Parathyroid adenoma (tissue), 2 donors: ENCODE measurements at regions not wholly inside any gene's neighbourhood (a gene's known extent, or its start where the extent isn't known, plus 50 kb on each side); places are given as distances from the start of the nearest gene placed in this dataset.

Source experiments
- H2AFZ ChIP-seq: fragments of 300-600 bp; sonication (generic); one replicate; pipeline ENCODE4 v1.7.0; 2017; ENCODE audit warnings: antibody characterized with exemption, mild to moderate bottlenecking
- H3K27ac ChIP-seq: fragments of 300-600 bp; sonication (generic); one replicate; pipeline ENCODE4 v1.7.0; 2017
- H3K27me3 ChIP-seq: fragments of 300-600 bp; sonication (generic); one replicate; pipeline ENCODE4 v1.7.0; 2017; ENCODE audit warnings: low read length; ENCODE audit not compliant: control insufficient read depth, insufficient read depth
- H3K36me3 ChIP-seq: fragments of 300-600 bp; sonication (generic); one replicate; pipeline ENCODE4 v1.7.0; 2017; ENCODE audit warnings: low read length; ENCODE audit not compliant: control insufficient read depth, insufficient read depth
- H3K4me1 ChIP-seq: fragments of 300-600 bp; sonication (generic); one replicate; pipeline ENCODE4 v1.7.0; 2017; ENCODE audit warnings: control low read depth
- H3K4me2 ChIP-seq: fragments of 300-600 bp; sonication (generic); one replicate; pipeline ENCODE4 v1.7.0; 2017; ENCODE audit warnings: low read length
- H3K4me3 ChIP-seq: fragments of 300-600 bp; sonication (generic); one replicate; pipeline ENCODE4 v1.7.0; 2017; ENCODE audit warnings: low read depth, low read length
- H3K79me2 ChIP-seq: fragments of 300-600 bp; sonication (generic); one replicate; pipeline ENCODE4 v1.7.0; 2017; ENCODE audit warnings: control low read depth
- H3K9ac ChIP-seq: fragments of 300-600 bp; sonication (generic); one replicate; pipeline ENCODE4 v1.7.0; 2017; ENCODE audit warnings: mild to moderate bottlenecking
- H3K9me3 ChIP-seq: fragments of 300-600 bp; sonication (generic); one replicate; pipeline ENCODE4 v1.7.0; 2017; ENCODE audit warnings: low read length; ENCODE audit not compliant: control insufficient read depth
- TF ChIP-seq, protein P1 (sequence below): fragments of 300-600 bp; sonication (generic); IDR thresholded peaks from one replicate; pipeline ENCODE4 v1.7.0; 2017; ENCODE audit warnings: antibody characterized with exemption, mild to moderate bottlenecking
- donor health status: primary hyperparathyroidism.

GRCh38 chr18:22307528-22307927 lies 110.2 kb downstream of the CTAGE1 start:
- no peaks in the 10 kb centered on the region for H3K36me3 ChIP-seq
- H3K4me1 ChIP-seq, result no peaks in the 10 kb centered on the region
- H2AFZ ChIP-seq, result no peak overlapping the region
- no peaks in the 10 kb centered on the region for H3K27me3 ChIP-seq
- H3K9ac ChIP-seq, result no peak overlapping the region
- no peaks in the 10 kb centered on the region for H3K9me3 ChIP-seq
- no peak overlapping the region for H3K4me3 ChIP-seq
- no peaks in the 10 kb centered on the region for H3K79me2 ChIP-seq
- no peak overlapping the region for H3K27ac ChIP-seq
- TF ChIP-seq, protein P1, sequence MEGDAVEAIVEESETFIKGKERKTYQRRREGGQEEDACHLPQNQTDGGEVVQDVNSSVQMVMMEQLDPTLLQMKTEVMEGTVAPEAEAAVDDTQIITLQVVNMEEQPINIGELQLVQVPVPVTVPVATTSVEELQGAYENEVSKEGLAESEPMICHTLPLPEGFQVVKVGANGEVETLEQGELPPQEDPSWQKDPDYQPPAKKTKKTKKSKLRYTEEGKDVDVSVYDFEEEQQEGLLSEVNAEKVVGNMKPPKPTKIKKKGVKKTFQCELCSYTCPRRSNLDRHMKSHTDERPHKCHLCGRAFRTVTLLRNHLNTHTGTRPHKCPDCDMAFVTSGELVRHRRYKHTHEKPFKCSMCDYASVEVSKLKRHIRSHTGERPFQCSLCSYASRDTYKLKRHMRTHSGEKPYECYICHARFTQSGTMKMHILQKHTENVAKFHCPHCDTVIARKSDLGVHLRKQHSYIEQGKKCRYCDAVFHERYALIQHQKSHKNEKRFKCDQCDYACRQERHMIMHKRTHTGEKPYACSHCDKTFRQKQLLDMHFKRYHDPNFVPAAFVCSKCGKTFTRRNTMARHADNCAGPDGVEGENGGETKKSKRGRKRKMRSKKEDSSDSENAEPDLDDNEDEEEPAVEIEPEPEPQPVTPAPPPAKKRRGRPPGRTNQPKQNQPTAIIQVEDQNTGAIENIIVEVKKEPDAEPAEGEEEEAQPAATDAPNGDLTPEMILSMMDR, result no peak
- H3K4me2 ChIP-seq, result no peak overlapping the region

GRCh38 chr18:22303927-22304326 lies 113.8 kb downstream of the CTAGE1 start:
- Histone ChIP-seq H3K36me3 (no peaks in the 10 kb centered on the region), H3K9ac (no peak overlapping the region), H3K27me3 (no peaks in the 10 kb centered on the region), H3K9me3 (no peaks in the 10 kb centered on the region), H3K27ac (no peak overlapping the region), H3K79me2 (no peaks in the 10 kb centered on the region), H3K4me2 (no peak overlapping the region), H3K4me1 (no peaks in the 10 kb centered on the region), H3K4me3 (no peak overlapping the region), H2AFZ (no peak overlapping the region)
- TF ChIP-seq, protein P1, result no peak

- no peaks in the 10 kb centered on the region for H3K79me2 ChIP-seq
- no peaks in the 10 kb centered on the region for H3K4me1 ChIP-seq
- H3K9me3 ChIP-seq, result no peaks in the 10 kb centered on the region
- no peaks in the 10 kb centered on the region for H3K36me3 ChIP-seq
- H3K9ac ChIP-seq, result no peak overlapping the region
- TF ChIP-seq, protein P1, result no peak
- H3K4me3 ChIP-seq, result no peak overlapping the region
- H3K4me2 ChIP-seq, result no peak overlapping the region
- H3K27ac ChIP-seq, result no peak overlapping the region
- no peaks in the 10 kb centered on the region for H3K27me3 ChIP-seq
- no peak overlapping the region for H2AFZ ChIP-seq
Observed at GRCh38 chr18:22302144-22302543, 115.6 kb downstream of the CTAGE1 start.

GRCh38 chr18:22300665-22301636 lies 116.8 kb downstream of the CTAGE1 start:
- Histone ChIP-seq H3K4me3 (no peak overlapping the region), H2AFZ (no peak overlapping the region), H3K9ac (no peak overlapping the region), H3K27ac (no peak overlapping the region), H3K79me2 (no peaks in the 10 kb centered on the region), H3K9me3 (no peaks in the 10 kb centered on the region), H3K4me1 (no peaks in the 10 kb centered on the region), H3K4me2 (no peak overlapping the region), H3K36me3 (no peaks in the 10 kb centered on the region), H3K27me3 (no peaks in the 10 kb centered on the region)
- TF ChIP-seq, protein P1, result no peak
